DMS79 treated with DMSO at 0.1 percent for 48 hours (cell line): ENCODE measurements at regions not wholly inside any gene's neighbourhood (a gene's known extent, or its start where the extent isn't known, plus 50 kb on each side); places are given as distances from the start of the nearest gene placed in this dataset.
"Not testable (repeated sequence)": the region's sequence is repeated elsewhere in the genome, so short reads cannot be mapped to it uniquely, and the experiment has no call there.

Source experiments
- DNase-seq: peaks from one replicate; lab custom pipeline; 2025; lab: John Stamatoyannopoulos, UW

DNA sequence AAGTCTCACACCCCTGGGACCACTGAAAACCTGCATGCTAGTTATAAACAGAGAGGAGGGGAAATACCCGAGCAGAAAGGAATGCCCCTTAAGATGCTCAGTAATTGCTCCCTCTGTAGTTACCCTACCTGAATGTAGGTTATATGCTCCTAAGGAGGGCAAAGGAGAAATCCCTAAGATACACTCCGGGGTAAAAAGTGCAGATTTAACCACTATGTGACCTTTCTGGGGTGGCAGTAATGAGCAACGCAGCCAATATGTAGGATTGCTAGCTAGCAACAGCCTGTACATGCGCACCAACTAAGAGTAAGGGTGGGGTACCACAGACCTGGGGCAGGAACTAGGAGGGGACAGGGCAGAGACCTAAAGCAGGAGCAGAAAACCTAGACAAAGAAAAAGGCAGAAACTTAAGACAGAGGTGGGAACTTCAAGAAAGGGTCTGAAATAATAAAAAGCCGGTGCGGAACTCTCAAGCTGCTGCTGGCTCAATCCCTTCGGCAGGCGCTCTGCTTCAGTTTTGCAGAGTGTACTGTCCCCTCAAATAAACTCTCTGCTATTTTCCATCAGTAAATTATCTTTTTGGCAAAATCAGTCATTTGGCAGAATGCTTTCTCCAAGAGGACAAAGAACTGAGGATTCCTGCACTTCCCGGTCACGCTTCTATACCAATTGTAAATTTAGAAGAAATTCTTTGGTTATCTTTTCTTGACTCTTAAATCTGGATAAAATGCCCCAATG lies 823.8 kb downstream of the CDH11 start:
- DNase-seq = no peak

DNA sequence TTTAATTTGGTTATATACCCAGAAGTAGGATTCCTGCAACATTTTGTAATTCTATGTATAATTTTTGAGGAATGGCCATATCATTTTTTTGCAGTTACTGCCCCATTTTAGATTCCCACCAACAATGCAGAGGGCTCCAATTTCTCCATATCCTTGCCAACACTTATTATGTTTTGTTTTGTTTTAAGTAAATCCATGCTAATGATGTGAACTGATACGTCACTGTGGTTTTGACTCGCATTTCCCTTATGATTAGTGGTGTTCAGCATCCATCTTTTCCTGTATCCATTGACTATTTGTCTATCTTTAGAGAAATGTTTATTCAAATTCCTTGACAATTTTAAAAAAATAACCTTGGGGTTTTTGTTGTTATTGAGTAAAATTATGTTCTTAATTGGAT lies 826.4 kb downstream of the CDH11 start:
- no peak for DNase-seq

DNA sequence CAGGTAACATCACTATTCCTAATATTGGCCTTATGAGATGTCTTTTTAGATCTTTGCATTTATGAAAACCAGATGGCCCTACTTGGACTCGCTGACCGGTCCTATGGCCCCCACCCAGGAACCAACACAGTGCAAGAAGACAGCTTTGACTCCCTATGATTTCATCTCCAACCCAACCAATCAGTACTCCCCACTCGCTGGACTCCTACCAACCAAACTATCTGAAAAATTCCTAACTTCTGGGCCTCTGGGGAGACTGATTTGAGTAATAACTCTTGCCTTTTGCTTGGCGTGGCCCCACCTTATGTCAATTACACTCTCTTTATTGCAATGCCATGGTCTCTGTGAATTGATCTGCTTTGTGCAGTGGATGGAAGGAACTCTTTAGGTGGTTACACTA lies 828.9 kb downstream of the CDH11 start:
- DNase-seq = no peak

- no peak for DNase-seq
Observed at GRCh38 chr16:64292161-64292560, 829.7 kb downstream of the CDH11 start.

GRCh38 chr16:64290461-64290860 lies 831.4 kb downstream of the CDH11 start:
- no peak for DNase-seq

GRCh38 chr16:64287655-64288528 lies 834.0 kb downstream of the CDH11 start:
- no peak for DNase-seq

- DNase-seq = no peak
Observed at GRCh38 chr16:64282181-64282580, 839.7 kb downstream of the CDH11 start.

DNA sequence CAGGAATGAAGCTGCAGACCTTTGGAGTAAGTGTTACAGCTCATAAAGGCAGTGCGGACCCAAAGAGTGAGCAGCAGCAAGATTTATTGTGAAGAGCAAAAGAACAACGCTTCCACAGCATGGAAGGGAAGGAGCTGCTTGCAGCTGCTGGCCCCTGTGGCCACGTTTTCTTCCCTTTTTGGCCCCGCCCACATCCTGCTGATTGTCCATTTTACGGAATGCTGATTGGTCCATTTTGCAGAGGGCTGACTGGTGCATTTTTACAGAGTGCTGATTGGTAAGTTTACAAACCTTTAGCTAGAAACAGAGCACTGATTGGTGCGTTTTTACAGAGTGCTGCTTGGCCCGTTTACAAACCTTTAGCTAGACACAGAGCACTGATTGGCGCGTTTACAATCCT lies 841.5 kb downstream of the CDH11 start:
- no peak for DNase-seq

DNA sequence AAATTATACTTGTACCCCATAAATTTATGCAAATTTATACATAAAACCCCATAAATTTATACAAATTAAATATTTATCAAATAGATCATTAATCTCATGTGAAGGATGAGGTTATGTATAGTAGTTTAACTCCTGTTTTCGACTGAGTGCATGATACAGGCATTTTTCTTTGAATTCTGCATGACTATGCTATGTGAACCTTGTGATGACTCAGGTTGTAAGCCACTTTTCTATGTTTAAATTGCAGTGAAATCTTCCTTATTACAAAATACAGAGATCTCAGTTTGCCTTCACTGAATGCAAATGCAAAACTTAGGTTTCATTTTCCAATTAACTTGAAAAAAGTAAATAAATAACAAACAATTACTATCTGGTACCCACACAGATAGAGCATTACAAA lies 843.7 kb downstream of the CDH11 start:
- no peak for DNase-seq

DNA sequence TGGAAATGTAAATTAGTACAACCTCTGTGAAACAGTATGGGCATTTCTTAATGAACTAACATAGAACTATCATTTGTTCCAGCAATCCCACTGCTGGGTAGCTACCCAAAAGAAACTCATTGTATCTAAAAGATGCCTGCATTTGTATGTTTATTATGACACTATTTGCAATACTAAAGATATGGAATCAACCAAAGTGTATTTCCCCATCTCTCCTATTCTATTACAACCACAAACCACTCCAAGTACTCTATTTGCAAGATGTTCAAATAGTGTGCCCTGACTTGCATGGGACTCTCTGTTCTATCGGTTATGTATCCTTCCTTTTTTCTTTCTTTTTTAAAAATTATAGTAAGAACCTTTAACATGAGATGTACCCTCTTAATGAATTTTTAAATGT lies 845.2 kb downstream of the CDH11 start:
- DNase-seq = no peak

- DNase-seq = no peak
Observed at GRCh38 chr16:64272028-64272427, 849.8 kb downstream of the CDH11 start.

GRCh38 chr16:64269756-64270155 lies 852.1 kb downstream of the CDH11 start:
- no peak for DNase-seq

DNA sequence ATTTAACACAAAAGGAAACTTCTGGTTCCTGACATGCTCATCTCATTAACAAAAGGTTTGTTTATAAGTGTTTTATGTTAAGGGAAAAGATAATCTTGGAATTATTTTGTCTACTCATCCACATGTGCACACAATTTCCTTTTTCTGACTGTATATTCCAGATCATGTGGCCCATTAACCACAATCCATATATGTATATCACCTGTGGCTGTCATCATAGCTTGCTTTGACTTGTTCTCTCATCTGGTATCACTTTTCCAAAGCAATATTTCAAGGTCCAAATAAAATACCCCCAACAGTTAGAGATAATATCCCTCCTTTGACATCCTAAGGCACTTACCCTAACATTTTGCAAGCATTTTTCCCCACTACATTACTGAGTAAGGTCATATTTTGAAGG lies 856.1 kb downstream of the CDH11 start:
- DNase-seq = no peak

- not testable (repeated sequence) for DNase-seq
Observed at GRCh38 chr16:64260631-64261401, 861.0 kb downstream of the CDH11 start.

DNA sequence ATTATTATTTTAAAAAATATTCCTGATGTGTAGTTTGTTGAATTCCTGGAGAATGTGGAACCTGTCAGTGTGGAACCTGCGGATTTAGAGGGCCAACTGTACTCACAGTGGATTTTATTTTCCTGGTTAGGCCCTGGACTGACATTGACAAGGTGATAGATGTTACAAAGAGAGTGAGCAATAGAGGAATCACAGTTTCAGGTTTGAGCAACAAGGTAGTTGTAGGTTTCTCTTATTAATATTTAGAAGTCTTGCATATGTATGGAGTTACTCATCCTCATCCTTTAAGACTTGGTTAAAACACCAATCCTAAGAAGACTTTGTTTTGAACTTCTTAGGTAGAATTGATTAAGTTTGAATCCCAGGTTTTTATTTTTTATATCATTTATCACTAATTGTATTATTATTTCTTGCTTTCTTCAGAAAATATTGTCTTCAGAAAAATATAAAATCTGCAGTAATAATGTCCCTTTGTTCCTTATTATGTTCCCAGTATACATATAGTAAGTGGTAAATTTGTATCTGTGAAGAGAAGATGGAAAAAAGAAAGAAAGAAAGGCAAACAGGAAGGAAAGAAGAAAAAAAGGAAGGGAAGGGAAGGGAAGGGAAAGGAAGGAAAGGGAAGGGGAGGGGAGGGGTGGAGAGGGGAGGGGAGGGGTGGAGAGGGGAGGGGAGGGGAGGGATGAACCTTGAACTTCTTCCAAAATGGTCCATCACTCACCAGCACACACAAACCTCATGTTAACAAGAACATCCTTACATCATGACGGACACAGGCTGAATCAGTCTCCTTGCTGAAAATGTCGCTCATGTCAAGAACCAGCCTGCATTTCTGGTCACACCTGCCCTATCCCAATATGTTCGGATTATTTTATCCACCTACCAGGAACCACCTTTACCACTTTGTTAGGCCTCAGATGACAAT lies 867.2 kb downstream of the CDH11 start:
- no peak for DNase-seq

- DNase-seq = no peak
Observed at GRCh38 chr16:64253525-64253924, 868.3 kb downstream of the CDH11 start.

DNA sequence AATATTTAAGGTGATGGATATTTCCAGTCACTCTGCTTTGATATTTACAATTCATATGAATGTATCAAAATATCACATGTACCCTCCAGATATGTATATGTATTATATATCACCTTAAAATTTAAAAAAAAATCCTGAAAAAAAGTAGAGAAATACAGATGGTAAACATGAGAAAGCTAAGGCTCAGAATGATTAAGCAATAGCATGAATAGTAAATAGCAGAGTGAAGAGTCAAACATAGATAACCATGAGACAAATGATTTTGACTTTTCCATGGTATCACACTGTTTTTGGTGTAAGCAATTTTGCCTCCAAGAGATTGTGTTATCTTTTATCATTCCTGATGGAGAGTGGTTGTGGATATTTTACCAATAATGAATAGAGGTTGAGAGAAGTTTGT lies 868.8 kb downstream of the CDH11 start:
- DNase-seq = no peak

DNA sequence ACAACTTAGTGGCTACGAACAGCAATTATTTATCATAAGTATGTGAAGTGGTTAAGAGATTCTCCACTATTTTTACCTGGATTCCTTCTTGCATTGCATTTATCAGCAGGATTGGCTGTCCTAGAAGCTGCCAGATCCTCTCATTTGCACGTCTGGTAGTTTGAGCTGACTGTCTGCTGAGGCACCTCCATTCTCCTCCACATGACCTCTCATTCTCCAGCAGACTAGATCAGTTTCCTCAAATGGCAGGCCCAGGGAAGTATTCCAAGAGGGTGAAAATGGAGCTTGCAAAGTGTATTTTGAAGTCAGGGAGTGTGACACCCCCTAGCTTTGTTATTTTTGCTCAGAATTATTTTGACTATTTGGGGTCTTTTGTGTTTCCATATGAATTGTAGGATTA lies 870.1 kb downstream of the CDH11 start:
- no peak for DNase-seq

DNA sequence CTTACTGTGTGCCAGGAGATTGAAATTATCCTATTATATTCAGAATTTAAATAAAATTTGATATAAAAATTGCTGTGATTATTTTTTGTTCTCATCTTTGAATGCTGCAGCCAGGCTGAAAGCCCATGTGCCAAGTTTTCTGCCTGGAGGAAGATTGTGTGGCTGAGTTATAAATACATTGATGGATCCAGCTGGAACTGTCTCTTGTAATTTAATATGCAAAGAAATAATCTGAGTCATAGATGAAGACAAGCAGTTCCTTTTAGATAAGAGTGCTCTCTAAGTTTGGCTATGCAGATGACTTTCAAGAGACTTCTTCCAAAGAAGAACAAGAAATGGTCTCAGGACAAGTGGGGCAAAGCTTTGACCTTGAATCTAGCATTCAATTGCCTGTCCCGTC lies 871.0 kb downstream of the CDH11 start:
- DNase-seq = no peak

DNA sequence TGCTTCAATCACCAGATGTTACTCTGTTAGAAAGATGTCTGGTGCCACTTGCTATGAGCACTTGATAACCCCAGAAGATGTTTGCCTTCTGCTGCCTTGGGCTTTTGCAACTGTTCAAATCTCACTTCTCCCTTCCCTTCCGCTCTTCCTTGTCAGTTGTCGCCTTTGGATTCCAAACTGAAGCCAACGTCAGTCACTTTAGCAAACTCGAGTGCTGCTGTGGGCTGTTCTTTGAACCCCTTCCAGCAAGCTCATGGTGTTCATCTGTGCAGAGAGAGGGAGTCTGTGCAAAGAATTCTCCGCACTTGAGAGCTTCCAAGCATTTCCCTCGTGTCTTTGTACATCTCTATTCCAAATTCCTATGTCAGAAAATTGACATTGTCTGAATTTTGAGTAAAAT lies 879.4 kb downstream of the CDH11 start:
- DNase-seq = no peak

GRCh38 chr16:64240586-64240985 lies 881.3 kb downstream of the CDH11 start:
- DNase-seq = no peak

- no peak for DNase-seq
Observed at GRCh38 chr16:64238571-64238970, 883.3 kb downstream of the CDH11 start.
